SU-DHL-6 (cell line): ENCODE measurements at regions not wholly inside any gene's neighbourhood (a gene's known extent, or its start where the extent isn't known, plus 50 kb on each side); places are given as distances from the start of the nearest gene placed in this dataset.

Experiments
- H2AFZ ChIP-seq: fragments of 200-600 bp; sonication (generic); 2 replicates; pipeline ENCODE4 v1.6.1; 2014; ENCODE audit warnings: low read depth, mild to moderate bottlenecking, moderate library complexity, mixed read lengths, antibody characterized with exemption, low read length; ENCODE audit not compliant: severe bottlenecking
- H3F3A ChIP-seq: fragments of 200-600 bp; shearing (Covaris generic); 2 replicates; pipeline ENCODE4 v1.6.0; 2016; ENCODE audit warnings: antibody characterized with exemption, mild to moderate bottlenecking; ENCODE audit not compliant: insufficient read depth
- H3K27ac ChIP-seq: fragments of 200-600 bp; sonication (generic); 2 replicates; pipeline ENCODE4 v1.5.1; 2016; ENCODE audit warnings: low read depth, mild to moderate bottlenecking, low read length, moderate library complexity, mixed read lengths
- H3K27me3 ChIP-seq: fragments of 200-600 bp; sonication (generic), shearing (Covaris generic); 2 replicates; pipeline ENCODE4 v1.6.0; 2014; ENCODE audit warnings: mild to moderate bottlenecking, low read length
- H3K36me3 ChIP-seq: fragments of 200-600 bp; sonication (generic); 2 replicates; pipeline ENCODE4 v1.6.1; 2014; ENCODE audit warnings: mild to moderate bottlenecking, low read length, mixed read lengths
- H3K4me2 ChIP-seq: fragments of 300-600, 200-600 bp; shearing (Covaris generic), sonication (generic); 2 replicates; pipeline ENCODE4 v1.6.0; 2014; ENCODE audit warnings: low read length, low read depth, mild to moderate bottlenecking; ENCODE audit not compliant: poor library complexity, severe bottlenecking
- H3K4me3 ChIP-seq: fragments of 200-600 bp; sonication (generic); 2 replicates; pipeline ENCODE4 v1.5.1; 2014; ENCODE audit warnings: antibody characterized with exemption, low read length, mild to moderate bottlenecking, mixed read lengths; ENCODE audit not compliant: insufficient read depth, poor library complexity, severe bottlenecking
- H3K79me2 ChIP-seq: fragments of 200-600 bp; sonication (generic); 2 replicates; pipeline ENCODE4 v1.6.1; 2014; ENCODE audit warnings: mild to moderate bottlenecking, low read length, moderate library complexity; ENCODE audit not compliant: insufficient read depth
- H3K9ac ChIP-seq: fragments of 200-600 bp; sonication (generic); 2 replicates; pipeline ENCODE4 v1.7.0; 2014; ENCODE audit warnings: mild to moderate bottlenecking, low read length
- H3K9me2 ChIP-seq: fragments of 200-600 bp; sonication (generic); replicated peaks from 2 replicates; pipeline ENCODE4 v1.6.1; 2014; ENCODE audit warnings: low read length; ENCODE audit not compliant: insufficient read depth
- H3K9me3 ChIP-seq: fragments of 200-600 bp; sonication (generic); 2 replicates; pipeline ENCODE4 v1.6.1; 2014; ENCODE audit warnings: low read length, mixed read lengths; ENCODE audit not compliant: insufficient read depth
- H4K20me1 ChIP-seq: fragments of 200-600 bp; sonication (generic); 2 replicates; pipeline ENCODE4 v1.6.1; 2014; ENCODE audit warnings: low read depth, mild to moderate bottlenecking, antibody characterized with exemption, low read length, moderate library complexity, mixed read lengths
- EZH2phosphoT487 ChIP-seq: fragments of 200-600 bp; sonication (generic), shearing (Covaris generic); conservative IDR thresholded peaks from 2 replicates; pipeline ENCODE4 v1.6.1; 2018; ENCODE audit warnings: mild to moderate bottlenecking, antibody characterized with exemption, low read length, moderate library complexity, mixed read lengths
- TF ChIP-seq, protein P1 (sequence below): fragments of 200-600 bp; sonication (generic); IDR thresholded peaks from one replicate; pipeline ENCODE4 v1.5.1; 2017; ENCODE audit warnings: antibody characterized with exemption, mild to moderate bottlenecking, low read length, moderate library complexity; ENCODE audit not compliant: insufficient read depth, poor library complexity, severe bottlenecking

DNA sequence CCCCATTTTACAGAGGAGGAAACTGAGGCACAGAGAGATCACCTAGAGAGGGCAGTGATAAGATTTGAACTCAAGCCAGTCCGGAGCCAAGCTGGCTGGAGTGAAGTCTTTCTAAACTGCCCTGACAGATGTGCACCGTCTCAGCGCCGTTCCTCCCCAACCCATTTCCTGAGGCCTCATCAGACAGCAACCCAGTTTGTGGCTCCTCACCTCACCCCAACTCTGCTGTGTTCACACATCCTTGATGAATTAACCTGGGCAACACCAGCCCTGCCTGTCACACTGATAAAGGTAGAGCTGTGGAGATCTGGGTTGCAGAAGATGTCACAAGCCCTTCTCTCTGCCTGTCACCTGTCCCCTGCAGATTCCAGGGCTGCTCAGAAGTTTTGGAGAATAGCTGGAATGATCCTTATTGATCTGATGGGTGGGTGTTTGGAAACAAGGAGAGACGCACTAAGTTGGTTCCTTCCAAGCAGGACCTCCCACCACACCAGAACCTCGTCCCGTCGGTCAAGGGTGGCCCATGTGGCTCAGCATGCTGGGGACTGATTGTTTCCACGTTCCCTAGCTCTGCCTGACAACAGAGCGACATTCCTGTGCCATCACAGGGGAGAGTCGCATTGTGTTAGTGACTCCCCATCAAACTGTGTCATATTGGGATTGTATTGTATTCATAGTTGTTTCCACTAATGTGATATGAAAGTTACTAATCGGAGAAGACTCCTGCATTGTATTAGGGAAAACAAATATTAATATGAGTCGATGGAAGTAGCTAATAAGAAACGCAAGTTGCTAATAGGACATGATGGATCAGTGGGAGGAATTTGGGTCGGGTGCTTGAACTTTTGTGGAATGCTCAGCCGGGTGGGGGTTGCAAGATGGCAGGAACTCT, 200.6 kb downstream of the PHETA1 start:
- no peak for TF ChIP-seq EZH2phosphoT487
- TF ChIP-seq, protein P1, sequence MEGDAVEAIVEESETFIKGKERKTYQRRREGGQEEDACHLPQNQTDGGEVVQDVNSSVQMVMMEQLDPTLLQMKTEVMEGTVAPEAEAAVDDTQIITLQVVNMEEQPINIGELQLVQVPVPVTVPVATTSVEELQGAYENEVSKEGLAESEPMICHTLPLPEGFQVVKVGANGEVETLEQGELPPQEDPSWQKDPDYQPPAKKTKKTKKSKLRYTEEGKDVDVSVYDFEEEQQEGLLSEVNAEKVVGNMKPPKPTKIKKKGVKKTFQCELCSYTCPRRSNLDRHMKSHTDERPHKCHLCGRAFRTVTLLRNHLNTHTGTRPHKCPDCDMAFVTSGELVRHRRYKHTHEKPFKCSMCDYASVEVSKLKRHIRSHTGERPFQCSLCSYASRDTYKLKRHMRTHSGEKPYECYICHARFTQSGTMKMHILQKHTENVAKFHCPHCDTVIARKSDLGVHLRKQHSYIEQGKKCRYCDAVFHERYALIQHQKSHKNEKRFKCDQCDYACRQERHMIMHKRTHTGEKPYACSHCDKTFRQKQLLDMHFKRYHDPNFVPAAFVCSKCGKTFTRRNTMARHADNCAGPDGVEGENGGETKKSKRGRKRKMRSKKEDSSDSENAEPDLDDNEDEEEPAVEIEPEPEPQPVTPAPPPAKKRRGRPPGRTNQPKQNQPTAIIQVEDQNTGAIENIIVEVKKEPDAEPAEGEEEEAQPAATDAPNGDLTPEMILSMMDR: no peak
- Histone ChIP-seq H4K20me1 (peaks cover 33% of the 10 kb centered on the region), H3K27ac (no peak overlapping the region), H2AFZ (no peak overlapping the region), H3K79me2 (peaks cover 98% of the 10 kb centered on the region), H3K4me2 (no peak overlapping the region), H3K27me3 (no peaks in the 10 kb centered on the region), H3K9me3 (no peaks in the 10 kb centered on the region), H3K36me3 (peaks cover 22% of the 10 kb centered on the region; the same call in 1 of the 2 replicates), H3K9ac (no peak overlapping the region), H3F3A (peaks cover 12% of the 10 kb centered on the region; the same call in 1 of the 2 replicates), H3K9me2 (no peaks in the 10 kb centered on the region), H3K4me3 (no peak overlapping the region)

DNA sequence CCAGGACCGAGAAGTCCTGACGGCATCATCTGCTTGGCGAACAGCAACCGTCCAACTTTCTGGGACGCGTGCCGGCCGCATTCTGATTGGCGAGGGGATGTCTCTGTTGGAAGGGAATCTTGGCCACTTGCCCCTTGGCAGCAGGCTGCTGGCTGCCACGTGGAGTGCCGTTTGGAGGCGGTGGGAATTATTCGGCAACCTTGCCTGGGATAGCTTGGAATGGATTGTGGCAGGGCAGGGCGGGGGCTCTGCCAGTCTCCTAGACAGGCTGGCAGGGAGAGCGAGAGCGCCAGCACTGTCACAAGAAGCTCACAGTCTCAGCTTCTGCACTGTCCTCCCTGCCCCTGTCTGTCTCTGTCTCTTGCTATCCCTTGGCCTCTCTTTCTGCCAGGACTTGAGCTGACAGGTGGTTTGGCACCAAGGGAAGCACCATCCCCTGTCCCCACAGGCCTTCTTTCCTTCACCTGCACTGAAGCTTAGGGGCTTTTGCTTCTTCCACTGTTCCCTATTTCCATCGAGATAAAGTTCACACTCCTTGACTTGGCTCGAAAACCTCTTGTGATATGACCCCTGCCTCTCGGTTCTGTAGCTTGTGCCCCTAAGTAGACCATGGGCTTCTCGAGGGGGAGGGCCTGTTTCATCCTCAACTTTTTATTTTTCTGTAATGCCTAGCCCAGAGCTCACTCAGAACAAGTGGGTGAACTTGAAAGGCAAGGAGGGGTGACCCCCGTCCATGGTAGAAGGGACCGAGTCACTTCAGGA, 201.9 kb downstream of the PHETA1 start:
- no peak overlapping the region for H3K9ac ChIP-seq
- peaks cover 9% of the 10 kb centered on the region; the same call in 1 of the 2 replicates for H3F3A ChIP-seq
- no peak overlapping the region for H3K4me2 ChIP-seq
- TF ChIP-seq, protein P1: no peak
- no peak for TF ChIP-seq EZH2phosphoT487
- H3K27ac ChIP-seq: no peak overlapping the region
- H3K27me3 ChIP-seq: no peaks in the 10 kb centered on the region
- peaks cover 27% of the 10 kb centered on the region for H4K20me1 ChIP-seq
- H3K79me2 ChIP-seq: peaks cover 98% of the 10 kb centered on the region
- H3K9me2 ChIP-seq: no peaks in the 10 kb centered on the region
- H3K9me3 ChIP-seq: no peaks in the 10 kb centered on the region
- H2AFZ ChIP-seq: no peak overlapping the region
- no peak overlapping the region for H3K4me3 ChIP-seq
- H3K36me3 ChIP-seq: 0 out of 2 replicates have a peak, but pooled peaks cover 12% of the 10 kb centered on the region

DNA sequence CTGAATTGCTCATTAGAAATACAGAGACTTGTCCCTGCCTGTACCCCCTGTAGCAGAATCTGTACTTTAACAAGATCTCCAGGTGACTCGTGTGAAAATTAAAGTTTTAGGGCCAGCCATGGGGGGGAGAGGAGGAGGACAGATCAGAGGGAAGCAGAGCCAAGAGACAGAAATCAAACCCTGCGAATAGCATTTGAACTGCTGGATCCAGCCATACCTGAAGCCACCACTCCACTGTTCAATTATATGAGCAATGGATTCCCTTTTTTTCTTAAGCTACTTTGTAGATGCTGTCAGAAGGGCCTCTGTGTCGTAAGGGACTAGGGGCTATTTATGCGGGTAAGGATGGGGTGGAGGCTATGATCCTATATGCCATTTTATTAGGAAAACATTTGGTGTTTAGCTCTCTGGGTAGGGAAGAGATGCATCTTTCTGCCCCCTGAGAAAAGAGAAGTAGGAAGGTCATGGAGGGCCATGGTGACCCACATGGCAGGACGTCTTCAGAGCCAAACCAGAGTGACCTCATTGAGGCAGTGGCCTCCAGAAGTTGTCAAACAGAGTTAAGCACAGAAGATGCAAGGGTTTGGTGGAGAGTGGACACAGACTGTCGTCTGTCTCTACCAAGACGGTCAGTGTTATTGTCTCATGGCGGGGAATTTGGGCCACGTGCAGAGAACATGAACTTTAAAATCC, 203.9 kb downstream of the PHETA1 start:
- peaks cover 99% of the 10 kb centered on the region for H3K79me2 ChIP-seq
- H3K9me2 ChIP-seq: no peaks in the 10 kb centered on the region
- peaks cover 7% of the 10 kb centered on the region; the same call in 1 of the 2 replicates for H3F3A ChIP-seq
- no peaks in the 10 kb centered on the region for H3K9me3 ChIP-seq
- no peak overlapping the region for H3K4me3 ChIP-seq
- H3K36me3 ChIP-seq: 0 out of 2 replicates have a peak, but pooled peaks cover 12% of the 10 kb centered on the region
- H3K4me2 ChIP-seq: no peak overlapping the region
- no peak overlapping the region for H3K9ac ChIP-seq
- peaks cover 16% of the 10 kb centered on the region for H4K20me1 ChIP-seq
- H3K27me3 ChIP-seq: no peaks in the 10 kb centered on the region
- no peak overlapping the region for H3K27ac ChIP-seq
- no peak for TF ChIP-seq EZH2phosphoT487
- TF ChIP-seq, protein P1: no peak
- H2AFZ ChIP-seq: no peak overlapping the region
